GM15510 (cell line): ENCODE measurements at regions not wholly inside any gene's neighbourhood (a gene's known extent, or its start where the extent isn't known, plus 50 kb on each side); places are given as distances from the start of the nearest gene placed in this dataset.

Source experiments
- POLR2A ChIP-seq: IDR thresholded peaks from 3 replicates; pipeline ENCODE4 v1.6.1; 2011; ENCODE audit warnings: borderline replicate concordance; ENCODE audit not compliant: insufficient read length; ENCODE audit errors: extremely low read depth

GRCh38 chr9:89812556-89813181 lies 207.9 kb downstream of the GADD45G start:
- TF ChIP-seq POLR2A: no peak

GRCh38 chr9:89813482-89813881 lies 208.7 kb downstream of the GADD45G start:
- TF ChIP-seq POLR2A: no peak

- no peak for TF ChIP-seq POLR2A
Measured at GRCh38 chr9:89814340-89815040, 209.7 kb downstream of the GADD45G start.

GRCh38 chr9:89815061-89815902 lies 210.5 kb downstream of the GADD45G start:
- TF ChIP-seq POLR2A: no peak

GRCh38 chr9:89815903-89816573 lies 211.2 kb downstream of the GADD45G start:
- no peak for TF ChIP-seq POLR2A

GRCh38 chr9:89817151-89817950 lies 212.5 kb downstream of the GADD45G start:
- TF ChIP-seq POLR2A: no peak

DNA sequence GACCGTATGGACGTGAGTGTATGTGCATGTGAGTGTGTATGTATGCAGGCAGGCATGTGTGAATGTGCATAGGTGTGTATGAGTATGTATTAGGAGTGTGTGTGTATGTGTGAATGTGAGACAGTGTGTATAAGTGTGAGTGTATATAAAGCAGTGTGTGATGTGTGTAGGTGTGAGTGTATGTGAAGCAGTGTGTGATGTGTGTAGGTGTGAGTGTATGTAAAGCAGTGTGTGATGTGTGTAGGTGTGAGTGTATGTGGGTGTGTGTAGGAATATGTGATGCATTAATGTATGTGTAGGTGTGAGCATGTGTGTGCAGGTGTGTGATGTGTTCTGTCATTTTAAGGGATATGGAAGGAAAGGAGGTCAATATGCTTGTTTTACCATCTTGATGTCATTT lies 215.5 kb downstream of the GADD45G start:
- no peak for TF ChIP-seq POLR2A

GRCh38 chr9:89821081-89821480 lies 216.3 kb downstream of the GADD45G start:
- TF ChIP-seq POLR2A: no peak

- no peak for TF ChIP-seq POLR2A
Measured at GRCh38 chr9:89822996-89823395, 218.2 kb downstream of the GADD45G start.

DNA sequence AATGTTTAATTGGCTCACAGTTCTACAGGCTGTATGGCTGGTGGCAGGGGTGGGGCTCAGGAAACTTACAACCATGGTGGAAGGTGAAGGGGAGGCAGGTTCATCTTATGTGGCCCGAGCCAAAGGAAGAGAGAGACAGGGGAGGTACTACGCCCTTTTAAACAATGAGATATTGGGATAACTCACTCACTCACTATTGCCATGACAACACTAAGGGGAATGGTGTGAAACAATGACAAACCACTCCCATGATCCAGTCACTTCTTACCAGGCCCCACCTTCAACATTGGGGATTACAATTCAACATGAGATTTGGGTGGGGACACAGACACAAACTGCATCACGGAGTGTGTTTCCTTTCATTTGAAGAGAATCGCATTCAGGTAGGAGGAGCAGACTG lies 220.9 kb downstream of the GADD45G start:
- TF ChIP-seq POLR2A: no peak

- TF ChIP-seq POLR2A: no peak
Measured at GRCh38 chr9:89826186-89826585, 221.4 kb downstream of the GADD45G start.

- TF ChIP-seq POLR2A: no peak
Measured at GRCh38 chr9:89829346-89829745, 224.5 kb downstream of the GADD45G start.

- TF ChIP-seq POLR2A: no peak
Measured at GRCh38 chr9:89835666-89836065, 230.9 kb downstream of the GADD45G start.
